Peyer's patch (tissue), 4 donors: ENCODE measurements at regions not wholly inside any gene's neighbourhood (a gene's known extent, or its start where the extent isn't known, plus 50 kb on each side); places are given as distances from the start of the nearest gene placed in this dataset.
A peak's percentile ranks its signal among the peaks of the same experiment; 100 is the strongest.

Source experiments
- DNase-seq, 3 donors: peaks; one replicate each; pipeline ENCODE4 v3.0.0-alpha.2; 2017 to 2019
- H3K27ac ChIP-seq, 4 donors: fragments of 200-600 bp; sonication (generic); one replicate each; pipeline ENCODE4 v1.5.1; 2016 to 2019
- H3K27me3 ChIP-seq, 2 donors: fragments of 200-600 bp; sonication (generic); one replicate each; pipeline ENCODE4 v1.5.1; 2019
- H3K36me3 ChIP-seq, 3 donors: fragments of 200-600 bp; sonication (generic); one replicate each; pipeline ENCODE4 v1.5.1; 2016 to 2019
- H3K4me1 ChIP-seq, 4 donors: fragments of 200-600 bp; sonication (generic); one replicate each; pipeline ENCODE4 v1.5.1; 2016 to 2019
- H3K4me3 ChIP-seq, 4 donors: fragments of 200-600 bp; sonication (generic); 1 replicate in 3 of 4; 2 replicates in 1 of 4; pipeline ENCODE4 v1.5.1; 2016 to 2019; ENCODE audit warnings: mild to moderate bottlenecking in 1 of 4
- H3K9me3 ChIP-seq, 4 donors: fragments of 200-600 bp; sonication (generic); one replicate each; pipeline ENCODE4 v1.5.1; 2016 to 2019; ENCODE audit warnings: mild to moderate bottlenecking in 1 of 4
- POLR2A ChIP-seq, 2 donors: fragments of 450-650 bp; IDR thresholded peaks; one replicate each; pipeline ENCODE4 v1.5.1; 2017; ENCODE audit warnings: antibody characterized with exemption in 2 of 2, mild to moderate bottlenecking in 2 of 2, moderate library complexity in 2 of 2
- TF ChIP-seq, protein P1 (sequence below), 6 experiments: fragments of 450-650 bp in 4 of 6; fragments of 200-600 bp in 2 of 6; sonication (generic) in 1 of 6; IDR thresholded peaks; one replicate each; pipeline ENCODE4 v1.5.1; 2017 to 2019; ENCODE audit warnings: antibody characterized with exemption in 6 of 6, mild to moderate bottlenecking in 3 of 6, moderate library complexity in 1 of 6

DNA sequence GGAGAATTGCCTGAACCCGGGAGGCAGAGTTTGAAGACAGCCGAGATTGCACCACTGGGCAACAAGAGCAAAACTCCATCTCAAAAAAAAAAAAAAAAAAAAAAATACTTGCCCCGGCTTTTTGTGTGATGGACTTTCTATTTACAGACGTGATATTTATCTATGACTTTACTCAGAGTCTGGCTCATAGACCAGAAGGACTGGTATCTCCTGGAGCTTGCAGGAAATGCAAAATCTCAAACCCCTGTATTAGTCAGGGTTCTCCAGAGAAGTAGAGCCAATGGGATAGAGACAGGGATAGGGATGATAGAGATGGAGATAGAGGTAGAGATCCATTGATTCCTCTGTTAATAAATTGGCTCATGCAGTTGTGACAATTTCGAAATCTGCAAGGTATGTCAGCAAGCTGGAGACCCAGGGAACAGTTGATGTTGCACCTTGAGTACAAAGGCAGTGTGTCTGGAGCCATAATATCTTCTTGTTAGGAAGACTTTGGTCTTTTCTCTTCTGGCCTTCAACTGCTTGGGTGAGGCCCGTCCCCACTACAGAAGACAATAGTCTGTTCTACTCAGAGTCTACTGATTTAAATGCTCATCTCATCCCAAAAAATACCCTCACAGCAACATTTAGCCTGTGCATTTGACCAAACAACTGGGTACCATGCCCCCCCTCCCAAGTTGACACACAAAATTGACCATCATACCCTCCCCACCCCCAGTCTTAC is 195.4 kb upstream of the MSX2 start:
- Histone ChIP-seq H3K36me3 (no peaks in the 10 kb centered on the region), H3K4me1 (peaks cover 0 to 20% (median 2%) of the 10 kb centered on the region in 4 donors), H3K27ac (no peak overlapping the region), H3K27me3 (no peaks in the 10 kb centered on the region), H3K9me3 (no peaks in the 10 kb centered on the region), H3K4me3 (no peak overlapping the region)
- DNase-seq: no peak
- TF ChIP-seq POLR2A (IDR thresholded peaks at IDR 0.05): no peak
- TF ChIP-seq, protein P1, sequence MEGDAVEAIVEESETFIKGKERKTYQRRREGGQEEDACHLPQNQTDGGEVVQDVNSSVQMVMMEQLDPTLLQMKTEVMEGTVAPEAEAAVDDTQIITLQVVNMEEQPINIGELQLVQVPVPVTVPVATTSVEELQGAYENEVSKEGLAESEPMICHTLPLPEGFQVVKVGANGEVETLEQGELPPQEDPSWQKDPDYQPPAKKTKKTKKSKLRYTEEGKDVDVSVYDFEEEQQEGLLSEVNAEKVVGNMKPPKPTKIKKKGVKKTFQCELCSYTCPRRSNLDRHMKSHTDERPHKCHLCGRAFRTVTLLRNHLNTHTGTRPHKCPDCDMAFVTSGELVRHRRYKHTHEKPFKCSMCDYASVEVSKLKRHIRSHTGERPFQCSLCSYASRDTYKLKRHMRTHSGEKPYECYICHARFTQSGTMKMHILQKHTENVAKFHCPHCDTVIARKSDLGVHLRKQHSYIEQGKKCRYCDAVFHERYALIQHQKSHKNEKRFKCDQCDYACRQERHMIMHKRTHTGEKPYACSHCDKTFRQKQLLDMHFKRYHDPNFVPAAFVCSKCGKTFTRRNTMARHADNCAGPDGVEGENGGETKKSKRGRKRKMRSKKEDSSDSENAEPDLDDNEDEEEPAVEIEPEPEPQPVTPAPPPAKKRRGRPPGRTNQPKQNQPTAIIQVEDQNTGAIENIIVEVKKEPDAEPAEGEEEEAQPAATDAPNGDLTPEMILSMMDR (IDR thresholded peaks at IDR 0.05): no peak

DNA sequence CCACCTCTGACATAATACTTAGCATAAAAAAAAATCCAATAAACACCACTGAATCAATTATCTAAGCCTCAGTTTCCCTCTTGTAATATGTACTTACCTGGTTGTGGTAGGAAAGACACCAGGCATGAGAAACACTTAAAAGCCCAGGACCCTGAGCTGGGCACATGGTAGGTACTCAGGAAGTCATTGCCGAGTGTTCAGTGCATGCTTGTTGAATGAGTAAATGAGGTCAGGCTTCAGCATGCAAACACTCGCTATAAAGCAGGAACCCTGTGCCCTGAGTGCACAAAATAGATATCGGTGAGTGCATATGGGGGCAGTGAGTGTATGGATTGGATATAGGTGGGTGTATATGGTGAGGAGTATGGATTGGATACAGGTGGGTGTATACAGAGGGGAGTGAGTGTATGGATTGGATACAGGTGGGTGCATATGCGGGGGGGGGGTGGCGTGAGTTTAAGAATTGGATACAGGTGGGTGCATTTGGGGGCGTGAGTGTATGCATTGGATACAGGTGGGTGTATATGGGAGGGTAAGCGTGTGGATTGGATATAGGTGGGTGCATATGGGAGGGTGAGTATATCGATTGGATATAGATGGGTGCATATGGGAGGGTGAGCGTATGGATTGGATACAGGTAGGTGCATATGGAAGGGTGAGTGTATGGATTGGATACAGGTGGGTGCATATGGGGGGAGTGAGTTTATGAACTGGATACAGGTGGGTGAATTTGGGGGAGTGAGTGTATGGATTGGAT is 194.3 kb upstream of the MSX2 start:
- Histone ChIP-seq H3K4me3 (no peak overlapping the region), H3K27ac (no peak overlapping the region), H3K27me3 (no peaks in the 10 kb centered on the region), H3K36me3 (no peaks in the 10 kb centered on the region), H3K4me1 (peaks cover 0 to 24% (median 2%) of the 10 kb centered on the region in 4 donors), H3K9me3 (no peaks in the 10 kb centered on the region)
- no peak for DNase-seq
- no peak for TF ChIP-seq POLR2A (IDR thresholded peaks at IDR 0.05)
- TF ChIP-seq, protein P1 (IDR thresholded peaks at IDR 0.05): no peak

DNA sequence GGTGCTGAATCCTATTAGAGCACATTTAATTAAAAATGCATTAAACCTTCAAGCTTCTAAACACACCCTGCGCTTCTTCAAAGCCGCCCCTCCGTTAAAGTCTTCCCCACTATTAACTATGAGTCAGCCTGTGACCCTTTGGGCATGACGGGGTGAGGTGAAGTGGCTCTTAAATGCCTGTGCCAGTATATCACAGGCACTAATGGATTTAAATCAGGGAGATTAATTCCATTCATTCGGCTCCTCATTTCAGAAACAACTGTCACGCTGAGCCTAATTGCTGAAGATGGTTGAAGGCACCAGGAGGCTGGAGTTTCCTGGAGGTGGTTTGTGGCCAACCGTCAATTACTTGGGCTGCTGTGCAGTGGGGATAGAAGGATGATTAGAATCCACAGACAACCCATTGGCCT is 192.6 kb upstream of the MSX2 start:
- no peak overlapping the region for H3K27ac ChIP-seq
- TF ChIP-seq, protein P1 (IDR thresholded peaks at IDR 0.05): no peak
- no peak for TF ChIP-seq POLR2A (IDR thresholded peaks at IDR 0.05)
- H3K4me1 ChIP-seq: peaks cover 0 to 24% (median 2%) of the 10 kb centered on the region in 4 donors

DNA sequence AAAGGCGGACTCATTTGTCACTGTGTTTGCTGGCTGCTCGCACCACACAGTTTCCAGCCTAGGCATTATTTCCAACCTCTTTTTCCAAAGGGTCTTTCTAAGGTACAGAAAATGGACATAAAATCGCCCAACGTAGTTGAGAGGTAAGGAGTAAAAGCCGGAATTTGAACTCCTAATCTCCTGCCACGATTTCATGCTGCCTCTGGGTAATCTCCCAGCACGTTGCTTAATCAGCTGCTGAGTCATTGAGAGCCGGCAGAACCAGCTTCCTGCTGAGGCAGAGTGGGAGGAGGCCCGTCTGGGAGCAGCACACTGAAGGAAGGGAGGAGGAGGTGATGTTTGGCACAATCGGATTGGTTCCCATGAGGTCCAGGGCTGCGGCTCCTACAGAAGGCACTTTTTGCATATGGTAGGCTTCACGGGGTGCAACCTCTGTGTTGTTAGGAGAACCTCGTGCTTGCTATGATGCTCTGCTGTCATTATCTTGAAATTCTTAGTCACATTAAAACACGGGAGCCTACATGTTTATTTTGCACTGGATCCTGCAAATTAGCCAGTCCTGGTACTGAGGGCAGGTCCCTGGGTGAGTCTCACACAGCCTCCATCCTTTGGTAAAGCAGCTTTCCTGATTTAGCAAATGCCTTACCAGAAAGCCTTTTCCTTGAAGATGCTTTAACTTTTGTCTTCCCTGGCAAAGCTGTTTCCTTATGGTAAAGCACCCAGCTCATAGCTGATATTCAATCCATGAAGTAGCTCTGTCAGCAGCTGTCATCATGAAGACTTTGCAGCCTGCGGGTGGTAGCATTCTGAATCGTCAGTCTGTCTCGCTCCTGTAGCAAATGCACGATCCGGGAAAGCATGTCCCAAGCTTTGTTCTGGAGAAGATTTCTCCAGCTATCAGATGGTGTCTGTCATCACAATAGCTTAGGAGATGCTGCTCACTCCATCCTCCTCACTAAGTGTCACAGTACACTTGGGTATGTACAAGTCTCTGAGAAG is 191.6 kb upstream of the MSX2 start:
- no peak for TF ChIP-seq POLR2A (IDR thresholded peaks at IDR 0.05)
- peak overlapping the region in 1 of 4 donors; percentile 45 for H3K27ac ChIP-seq
- no peaks in the 10 kb centered on the region for H3K9me3 ChIP-seq

More for the DNA sequence above, 192.6 kb upstream of the MSX2 start:
- DNase-seq: no peak
- H3K27me3 ChIP-seq: no peaks in the 10 kb centered on the region
- no peaks in the 10 kb centered on the region for H3K36me3 ChIP-seq
- H3K9me3 ChIP-seq: no peaks in the 10 kb centered on the region
- H3K4me3 ChIP-seq: no peak overlapping the region

DNA sequence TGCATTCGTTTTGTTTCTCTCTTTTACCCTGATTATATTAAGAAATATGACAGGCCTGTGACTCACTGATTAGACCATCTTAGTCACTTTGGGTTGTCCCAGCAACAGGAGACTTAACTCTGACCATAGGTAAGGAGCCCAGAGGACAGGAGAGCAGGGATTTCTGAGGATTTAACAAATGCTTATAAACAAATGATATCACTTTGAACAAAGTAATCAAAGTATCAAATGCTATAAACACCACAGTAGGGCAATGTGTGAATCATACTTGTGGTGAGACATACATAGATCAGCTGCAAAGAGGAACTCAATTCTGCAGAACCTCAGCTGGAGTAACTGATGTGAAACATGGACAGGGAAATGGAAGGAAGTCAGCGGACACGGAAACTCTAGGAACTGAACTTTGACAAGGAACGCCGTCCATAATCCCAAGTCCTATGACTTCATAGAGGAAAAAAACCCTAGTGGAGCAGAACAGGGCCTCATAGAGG is 190.6 kb upstream of the MSX2 start:
- no peak for TF ChIP-seq POLR2A (IDR thresholded peaks at IDR 0.05)
- TF ChIP-seq, protein P1 (IDR thresholded peaks at IDR 0.05): peak in 1 of 6 experiments; percentile 5
- peak in 1 of 3 donors; percentile 49 for DNase-seq
- H3K27ac ChIP-seq: peak overlapping the region in 2 of 4 donors; percentile 46 to 50
- no peaks in the 10 kb centered on the region for H3K36me3 ChIP-seq
- no peaks in the 10 kb centered on the region for H3K9me3 ChIP-seq
- peaks cover 0 to 24% (median 2%) of the 10 kb centered on the region in 4 donors for H3K4me1 ChIP-seq
- no peaks in the 10 kb centered on the region for H3K27me3 ChIP-seq
- no peak overlapping the region for H3K4me3 ChIP-seq

More for the DNA sequence above, 191.6 kb upstream of the MSX2 start:
- Histone ChIP-seq H3K4me3 (no peak overlapping the region), H3K4me1 (peaks cover 0 to 24% (median 2%) of the 10 kb centered on the region in 4 donors), H3K27me3 (no peaks in the 10 kb centered on the region), H3K36me3 (no peaks in the 10 kb centered on the region)
- peak; percentile 17 to 89 (median 74) for DNase-seq
